ENCODE measurements at regions not wholly inside any gene's neighbourhood (a gene's known extent, or its start where the extent isn't known, plus 50 kb on each side); places are given as distances from the start of the nearest gene placed in this dataset.
A peak's percentile ranks its signal among the peaks of the same experiment; 100 is the strongest.
"Not testable (repeated sequence)": the region's sequence is repeated elsewhere in the genome, so short reads cannot be mapped to it uniquely, and the experiment has no call there.

DNA sequence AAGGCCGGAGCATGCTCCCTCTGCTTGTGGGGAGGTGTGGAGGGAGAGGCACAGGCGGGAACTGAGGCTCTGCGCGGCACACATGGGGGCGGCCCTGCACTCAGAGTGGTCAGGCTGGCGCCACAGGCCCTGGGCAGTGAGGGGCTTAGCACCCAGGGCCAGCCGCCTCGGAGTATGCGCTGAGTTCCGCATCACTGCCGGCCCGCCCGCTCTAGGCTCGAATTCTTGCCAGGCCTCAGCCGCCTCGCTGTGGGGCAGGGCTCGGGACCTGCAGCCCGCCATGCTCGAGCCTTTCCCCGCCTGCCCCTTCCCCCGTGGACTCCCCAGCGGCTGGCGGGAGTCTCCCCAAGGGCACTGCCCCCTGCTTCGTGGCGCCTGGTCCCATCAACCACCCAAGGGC, 905.9 kb downstream of the SPATA31A6 start:
- H3K27ac ChIP-seq, H3K4me1 ChIP-seq: not testable (repeated sequence)

DNA sequence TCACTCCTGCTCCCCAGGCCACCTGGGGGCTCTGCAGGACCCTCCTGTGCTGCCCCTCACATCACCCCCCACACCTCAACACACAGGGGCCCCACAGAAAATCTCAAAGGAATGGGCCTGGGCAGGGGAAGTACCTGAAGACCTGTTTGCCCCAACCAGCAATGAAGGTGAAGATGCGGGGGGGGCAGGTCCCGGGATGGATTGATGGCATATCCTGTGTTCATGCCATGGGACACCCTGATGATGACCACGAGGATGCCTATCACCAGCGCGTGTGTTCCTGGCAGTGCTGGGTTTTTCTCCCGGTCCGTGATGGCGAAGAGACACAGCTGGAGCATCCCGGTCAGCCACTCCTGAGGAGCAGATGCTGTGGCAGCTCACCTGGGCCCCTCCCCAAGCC, 926.9 kb downstream of the SPATA31A6 start:
- not testable (repeated sequence) for H3K9me3 ChIP-seq (replicated peaks in 1 of 11); H3K4me2 ChIP-seq; H4K20me1 ChIP-seq; H3K4me1 ChIP-seq; H3K9ac ChIP-seq; H3K36me3 ChIP-seq; H3K27me3 ChIP-seq; H3K27ac ChIP-seq; H3K4me3 ChIP-seq

More for the DNA sequence above, 905.9 kb downstream of the SPATA31A6 start:
- not testable (repeated sequence) for H3K36me3 ChIP-seq, H3K27me3 ChIP-seq, H3K4me3 ChIP-seq, H3K4me2 ChIP-seq, H4K20me1 ChIP-seq, H3K9ac ChIP-seq
- H3K9me3 ChIP-seq (replicated peaks in 1 of 11), result peaks cover 0 to 10% (median 7%) of the 10 kb centered on the region in 11 experiments; a peak in 16 of 22 replicates

DNA sequence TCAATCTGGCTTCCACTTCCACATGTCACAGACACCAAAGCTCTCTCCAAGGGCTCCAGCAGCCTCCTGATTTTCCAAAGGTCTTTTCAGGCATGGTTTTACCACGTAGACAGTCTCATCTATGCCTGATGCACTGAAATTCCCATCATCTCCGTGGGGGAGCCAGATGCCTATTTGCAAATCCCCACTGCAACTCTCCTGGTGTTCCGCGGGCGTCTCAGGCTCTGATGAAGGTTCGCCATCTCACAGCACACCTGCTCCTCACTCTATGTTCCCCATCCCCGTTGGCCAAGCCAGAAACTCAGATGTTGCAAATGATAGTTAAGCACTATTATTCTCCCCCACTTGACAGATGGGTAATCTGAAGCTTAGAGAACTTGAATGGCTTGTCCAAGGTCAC, 929.4 kb downstream of the SPATA31A6 start:
- H3K4me2 ChIP-seq; H3K4me1 ChIP-seq; H3K9ac ChIP-seq; H3K4me3 ChIP-seq; H4K20me1 ChIP-seq; H3K27me3 ChIP-seq; H3K27ac ChIP-seq; H3K9me3 ChIP-seq (replicated peaks in 1 of 11); H3K36me3 ChIP-seq: not testable (repeated sequence)

DNA sequence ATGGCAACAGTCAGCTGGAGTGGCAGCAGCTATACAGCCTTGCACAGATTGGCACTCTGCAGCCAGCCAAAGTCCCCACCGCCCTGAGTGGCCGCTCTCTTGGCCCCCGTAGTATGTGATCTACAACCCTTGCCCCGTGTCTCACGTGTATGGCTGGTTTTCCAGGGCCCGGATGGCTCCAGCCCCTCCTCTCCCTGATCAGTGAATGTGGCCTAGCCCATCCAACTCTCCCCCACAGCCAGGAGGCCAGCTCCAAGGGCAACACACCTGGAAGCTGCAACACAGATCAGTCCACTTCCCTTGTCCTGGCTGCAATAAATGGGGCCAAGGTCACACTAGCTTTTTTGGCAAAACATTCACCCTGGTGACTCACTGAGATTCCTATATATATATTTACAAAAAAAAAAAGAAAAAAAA, 932.4 kb downstream of the SPATA31A6 start:
- H3K27me3 ChIP-seq; H3K36me3 ChIP-seq; H4K20me1 ChIP-seq; H3K4me2 ChIP-seq; H3K9ac ChIP-seq; H3K27ac ChIP-seq; H3K4me3 ChIP-seq; H3K4me1 ChIP-seq; H3K9me3 ChIP-seq (replicated peaks in 1 of 11): not testable (repeated sequence)

DNA sequence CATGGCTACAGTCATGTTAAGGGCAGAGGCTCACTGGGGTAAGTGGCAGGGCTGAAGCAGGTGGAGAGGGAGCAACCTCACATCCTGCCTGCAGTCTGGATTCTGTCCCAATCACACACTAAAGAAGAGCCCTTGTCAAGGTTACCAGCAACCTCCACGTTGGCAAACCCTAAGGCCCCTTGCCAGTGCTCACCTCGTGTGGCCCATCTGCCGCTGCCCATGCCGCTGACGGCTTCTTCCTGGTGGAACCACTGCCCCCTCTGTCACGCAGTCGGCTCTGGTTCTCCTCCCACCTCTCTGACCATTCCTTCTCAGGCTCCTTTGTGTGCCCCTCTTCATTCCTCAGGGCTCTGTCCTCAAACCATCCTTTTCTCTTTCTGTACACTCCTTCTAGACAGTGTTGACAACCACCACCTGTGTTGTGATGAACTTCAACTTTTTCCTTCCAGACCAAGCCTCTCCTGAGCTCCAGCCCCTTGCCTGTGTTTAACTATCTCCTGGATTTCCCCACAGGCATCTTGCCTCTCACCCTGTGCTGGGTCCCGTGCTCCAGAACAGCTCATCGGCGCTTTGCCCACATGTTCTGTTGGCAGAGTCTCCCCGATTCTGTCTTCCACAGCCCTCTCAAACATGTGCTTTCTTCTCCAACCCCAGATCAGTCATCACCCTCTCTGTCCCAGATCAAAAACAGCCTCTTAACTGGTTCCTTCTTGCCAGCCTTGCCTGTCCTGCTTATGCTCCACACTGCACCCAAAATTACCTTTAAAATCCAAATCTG, 934.8 kb downstream of the SPATA31A6 start:
- H3K4me1 ChIP-seq; H3K9me3 ChIP-seq (replicated peaks in 1 of 11); H3K9ac ChIP-seq; H4K20me1 ChIP-seq; H3K27ac ChIP-seq; H3K4me2 ChIP-seq; H3K4me3 ChIP-seq; H3K27me3 ChIP-seq; H3K36me3 ChIP-seq: not testable (repeated sequence)

DNA sequence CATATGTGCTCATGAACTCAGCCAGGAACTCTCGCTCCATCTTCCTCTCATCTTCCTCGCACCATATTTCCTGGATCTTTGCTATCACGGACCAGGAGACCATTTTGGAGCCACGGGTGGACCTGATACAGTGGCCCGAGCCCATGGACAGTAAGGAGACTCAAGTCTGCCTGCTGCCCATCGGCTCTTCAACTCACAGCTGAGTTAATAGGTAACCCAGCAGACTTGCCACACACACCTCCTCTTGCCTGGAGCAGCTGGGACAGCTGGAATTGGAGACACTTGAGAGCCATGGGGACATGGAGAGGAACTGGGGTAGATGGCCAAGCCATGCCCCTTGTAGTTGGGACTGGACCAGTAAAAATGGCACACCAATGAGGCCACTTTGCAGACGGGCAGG, 936.1 kb downstream of the SPATA31A6 start:
- not testable (repeated sequence) for H3K27me3 ChIP-seq, H3K4me3 ChIP-seq

DNA sequence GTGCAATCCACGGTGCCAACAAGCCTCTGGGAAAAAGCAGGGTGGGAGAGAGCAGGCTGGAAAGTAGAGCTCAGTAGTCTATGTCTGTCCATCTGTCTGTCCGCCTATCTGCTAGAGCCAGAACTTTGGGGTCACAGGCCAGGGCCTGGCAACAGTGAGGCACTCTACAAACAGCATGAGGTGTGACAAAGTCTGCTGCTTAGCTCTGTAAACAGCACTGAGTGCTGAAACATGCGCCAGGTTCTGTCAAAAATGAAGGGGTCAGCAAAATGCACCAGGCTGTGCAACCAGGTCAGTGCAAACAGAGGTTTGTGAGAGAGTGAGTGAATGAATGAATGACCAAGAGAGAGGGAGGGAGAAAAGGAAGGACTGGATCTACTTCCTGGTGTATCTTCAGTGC, 936.5 kb downstream of the SPATA31A6 start:
- not testable (repeated sequence) for H4K20me1 ChIP-seq; H3K9me3 ChIP-seq (replicated peaks in 1 of 11); H3K4me2 ChIP-seq; H3K27me3 ChIP-seq; H3K9ac ChIP-seq; H3K4me1 ChIP-seq; H3K36me3 ChIP-seq; H3K27ac ChIP-seq; H3K4me3 ChIP-seq

More for the DNA sequence above, 936.1 kb downstream of the SPATA31A6 start:
- H3K4me2 ChIP-seq; H3K9ac ChIP-seq; H3K36me3 ChIP-seq; H3K27ac ChIP-seq; H4K20me1 ChIP-seq; H3K4me1 ChIP-seq; H3K9me3 ChIP-seq (replicated peaks in 1 of 11): not testable (repeated sequence)

DNA sequence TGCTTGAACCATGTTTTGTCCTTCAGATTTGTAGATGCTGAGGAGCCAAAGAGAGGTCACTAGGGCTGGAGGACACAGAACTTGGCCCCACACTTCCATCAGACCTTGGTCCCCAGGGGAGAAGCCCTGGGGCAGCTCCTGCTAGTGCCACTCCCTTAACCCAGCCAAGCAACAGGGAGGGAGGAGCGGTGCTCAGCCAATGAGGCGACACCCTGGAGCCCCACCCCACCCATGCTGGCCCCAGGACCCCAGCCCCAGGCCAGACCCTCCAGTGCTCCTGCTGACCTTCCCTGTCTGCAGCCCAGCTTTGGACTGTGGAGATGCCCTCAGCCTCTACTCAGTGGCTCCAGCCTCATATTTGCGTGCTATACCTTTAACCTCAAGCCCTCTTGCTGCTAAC, 942.4 kb downstream of the SPATA31A6 start:
- not testable (repeated sequence) for H3K27ac ChIP-seq; H3K4me1 ChIP-seq; H3K27me3 ChIP-seq; H3K36me3 ChIP-seq; H3K9ac ChIP-seq; H4K20me1 ChIP-seq; H3K4me3 ChIP-seq; H3K4me2 ChIP-seq; H3K9me3 ChIP-seq (replicated peaks in 1 of 11)

DNA sequence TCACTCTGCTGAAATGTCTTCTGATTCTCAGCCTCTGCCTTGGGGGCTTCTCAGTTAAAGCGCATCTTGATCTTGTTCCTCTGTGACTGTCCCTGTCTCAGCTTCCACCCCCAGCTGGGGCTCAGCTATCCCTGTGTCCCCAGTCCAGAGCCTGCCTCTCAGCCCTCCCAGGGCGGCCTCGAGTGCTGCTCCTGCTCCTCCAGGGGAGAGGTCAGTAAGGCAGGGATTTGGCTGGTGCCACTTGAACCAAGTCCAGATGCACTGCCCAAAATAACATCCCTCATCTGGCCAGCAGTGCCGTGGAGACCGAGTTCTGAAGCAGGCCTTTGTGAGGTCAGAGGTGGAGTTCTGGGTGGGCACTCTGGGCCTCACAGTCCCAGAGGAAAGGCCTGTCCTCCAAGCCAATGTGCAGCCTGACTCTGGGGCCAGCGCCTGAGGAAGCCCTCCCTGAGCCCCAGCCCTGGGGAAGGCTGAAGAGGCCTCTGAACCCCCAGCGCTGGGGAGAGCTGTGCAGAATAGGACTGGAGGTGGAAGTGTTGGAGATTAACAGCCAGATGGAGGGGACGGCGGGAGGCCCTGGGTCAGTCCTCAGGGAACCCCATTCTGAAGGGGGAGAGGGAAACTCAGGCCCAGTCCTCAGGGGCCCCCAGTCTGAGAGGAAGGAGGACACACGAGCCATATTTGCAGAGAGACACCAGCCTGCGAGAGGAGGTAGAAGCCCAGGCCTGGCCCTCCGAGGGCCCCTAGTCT, 943.7 kb downstream of the SPATA31A6 start:
- not testable (repeated sequence) for H3K4me2 ChIP-seq; H3K4me3 ChIP-seq; H3K9me3 ChIP-seq (replicated peaks in 1 of 11); H3K4me1 ChIP-seq; H3K36me3 ChIP-seq; H3K27me3 ChIP-seq; H4K20me1 ChIP-seq; H3K9ac ChIP-seq; H3K27ac ChIP-seq

DNA sequence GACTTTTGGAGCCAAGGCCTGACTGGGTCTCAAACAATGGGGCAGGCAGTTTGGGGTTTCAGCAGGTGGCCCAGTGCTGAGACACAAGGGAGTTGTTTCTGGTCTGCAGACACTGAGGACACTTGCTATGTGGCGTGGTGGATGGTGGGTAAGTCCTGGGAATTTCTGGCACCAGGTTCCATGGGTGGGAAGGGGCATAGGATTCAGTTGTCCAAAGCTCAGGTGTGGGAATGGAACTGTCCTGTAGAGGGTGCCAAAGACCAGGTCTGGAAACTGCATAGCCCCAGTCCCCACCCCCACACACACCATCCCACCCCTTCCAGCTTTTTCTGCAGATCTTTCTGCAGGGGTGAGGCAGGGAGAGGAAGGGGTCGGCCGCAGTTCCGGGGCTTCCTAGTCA, 944.5 kb downstream of the SPATA31A6 start:
- not testable (repeated sequence) for H3K27ac ChIP-seq; H3K4me2 ChIP-seq; H4K20me1 ChIP-seq; H3K4me3 ChIP-seq; H3K27me3 ChIP-seq; H3K36me3 ChIP-seq; H3K4me1 ChIP-seq; H3K9me3 ChIP-seq (replicated peaks in 1 of 11); H3K9ac ChIP-seq

DNA sequence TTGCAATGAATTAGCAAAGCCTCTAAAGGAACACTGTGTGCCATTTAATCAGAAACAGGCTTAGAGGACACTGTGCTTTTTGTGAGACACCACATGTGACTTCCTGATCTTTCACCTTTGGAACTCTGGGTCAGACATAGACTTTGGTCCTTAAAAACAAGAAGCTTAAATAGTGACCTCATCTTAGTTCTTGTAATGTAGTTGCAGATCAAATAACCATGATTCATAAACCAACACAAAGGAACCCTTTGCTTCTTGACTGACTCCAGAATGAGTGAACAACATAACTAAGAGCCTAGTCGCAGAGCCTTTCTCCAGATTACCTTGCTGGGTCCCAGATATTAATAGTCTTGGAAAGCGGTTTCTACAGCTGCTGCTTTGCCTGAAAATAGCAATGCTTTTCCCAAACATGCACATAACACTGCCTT, 947.3 kb downstream of the SPATA31A6 start:
- H3K9me3 ChIP-seq (replicated peaks in 1 of 11); H3K36me3 ChIP-seq; H4K20me1 ChIP-seq; H3K4me1 ChIP-seq; H3K27ac ChIP-seq; H3K4me2 ChIP-seq; H3K9ac ChIP-seq; H3K4me3 ChIP-seq; H3K27me3 ChIP-seq: not testable (repeated sequence)

DNA sequence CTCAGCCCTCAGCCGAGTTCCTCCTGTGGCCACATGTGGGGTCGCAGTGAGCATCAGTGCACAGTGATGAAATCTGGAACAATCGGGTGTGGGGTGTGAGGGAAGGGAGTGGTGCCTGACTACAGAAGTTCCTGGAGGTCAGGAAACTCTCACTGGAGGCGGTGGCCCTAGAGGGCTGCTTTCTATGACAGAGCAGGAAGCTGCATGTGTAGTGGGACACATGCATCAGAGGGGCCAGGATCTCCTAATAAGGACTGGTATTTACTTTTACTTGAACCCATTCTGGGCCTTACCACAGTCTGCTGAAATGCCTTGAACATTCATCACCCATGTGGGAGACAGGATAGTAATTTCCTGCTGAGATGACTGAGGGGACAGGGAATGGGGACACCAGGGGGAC, 952.0 kb downstream of the SPATA31A6 start:
- not testable (repeated sequence) for H3K27ac ChIP-seq; H3K9ac ChIP-seq; H4K20me1 ChIP-seq; H3K4me2 ChIP-seq; H3K4me3 ChIP-seq; H3K9me3 ChIP-seq (replicated peaks in 1 of 11); H3K27me3 ChIP-seq; H3K36me3 ChIP-seq
- H3K4me1 ChIP-seq, result peaks cover 0 to 17% (median 7%) of the 10 kb centered on the region in 10 experiments; a peak in 7 of 20 replicates

DNA sequence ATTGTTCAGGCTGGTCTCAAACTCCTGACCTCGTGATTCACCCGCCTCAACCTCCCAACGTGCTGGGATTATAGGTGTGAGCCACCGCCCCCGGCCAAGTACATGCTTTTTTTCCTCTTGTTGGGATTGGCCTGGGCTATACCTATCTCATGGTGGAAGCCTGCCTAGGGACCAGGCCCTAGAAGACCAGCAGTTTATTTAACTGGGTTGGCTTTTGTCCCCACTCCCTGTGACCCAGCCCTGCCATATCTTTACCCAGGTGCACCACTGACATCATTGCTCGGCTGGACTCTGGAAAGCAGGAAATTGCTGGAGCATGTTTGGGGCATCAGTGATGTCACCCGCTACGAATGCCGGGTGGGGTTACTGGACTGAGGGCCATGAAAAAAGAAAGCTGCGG, 955.5 kb downstream of the SPATA31A6 start:
- not testable (repeated sequence) for H4K20me1 ChIP-seq; H3K27me3 ChIP-seq; H3K9ac ChIP-seq; H3K9me3 ChIP-seq (replicated peaks in 1 of 11); H3K4me3 ChIP-seq; H3K27ac ChIP-seq; H3K36me3 ChIP-seq
- H3K4me1 ChIP-seq, result peaks cover 0 to 17% (median 7%) of the 10 kb centered on the region in 10 experiments; a peak in 7 of 20 replicates
- H3K4me2 ChIP-seq, result peak overlapping the region in 4 of 11 experiments; percentile 2 to 34 (median 24); a peak in 1 of 22 replicates

DNA sequence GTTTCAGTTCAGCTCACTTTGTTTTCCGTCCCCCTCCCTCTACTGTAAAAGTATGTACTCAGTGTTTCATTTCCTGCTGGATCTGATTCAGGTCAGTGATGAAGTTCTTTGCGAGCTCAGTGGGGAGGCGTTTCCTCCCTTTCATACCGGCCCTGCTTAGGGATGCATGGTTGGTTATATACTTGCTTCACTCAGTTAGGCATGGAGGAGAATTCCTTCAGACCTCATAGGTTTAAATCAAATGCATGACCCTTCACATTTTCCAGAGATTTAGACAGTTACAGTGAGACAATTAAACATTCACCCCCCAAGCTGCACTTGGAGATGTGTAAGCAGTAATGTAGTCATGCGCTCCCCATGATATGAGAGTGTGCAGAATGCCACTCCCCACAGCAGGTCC, 955.9 kb downstream of the SPATA31A6 start:
- not testable (repeated sequence) for H3K27ac ChIP-seq

More for the DNA sequence above, 955.9 kb downstream of the SPATA31A6 start:
- H3K27me3 ChIP-seq; H3K36me3 ChIP-seq; H3K4me3 ChIP-seq; H3K9me3 ChIP-seq (replicated peaks in 1 of 11); H4K20me1 ChIP-seq; H3K9ac ChIP-seq: not testable (repeated sequence)
- H3K4me2 ChIP-seq, result peak overlapping the region in 7 of 11 experiments; percentile 5 to 50 (median 22); a peak in 6 of 22 replicates
- H3K4me1 ChIP-seq, result peaks cover 0 to 17% (median 7%) of the 10 kb centered on the region in 10 experiments; a peak in 7 of 20 replicates

Data from BLaER1 treated with 17β-estradiol and CSF1 and Interleukin-3, amounts not matched to agents 10 nM and 100 nM (cell line).